Hippocampal formation (tissue), 2 donors: ENCODE measurements at regions not wholly inside any gene's neighbourhood (a gene's known extent, or its start where the extent isn't known, plus 50 kb on each side); places are given as distances from the start of the nearest gene placed in this dataset.
"Not testable (repeated sequence)": the region's sequence is repeated elsewhere in the genome, so short reads cannot be mapped to it uniquely, and the experiment has no call there.

Experiments
- DNase-seq, 2 donors: peaks; one replicate each; lab custom pipeline; 2025; lab: John Stamatoyannopoulos, UW

- no peak for DNase-seq
Measured at GRCh38 chrX:46366381-46367207, 178.6 kb downstream of the ZNF674 start.

GRCh38 chrX:46354481-46354880 is 190.7 kb downstream of the ZNF674 start:
- no peak for DNase-seq

- DNase-seq = no peak
Measured at GRCh38 chrX:46341767-46342322, 203.4 kb downstream of the ZNF674 start.

- DNase-seq = no peak
Measured at GRCh38 chrX:46340696-46341095, 204.5 kb downstream of the ZNF674 start.

- no peak for DNase-seq
Measured at GRCh38 chrX:46333550-46333949, 211.7 kb downstream of the ZNF674 start.

- DNase-seq = no peak
Measured at GRCh38 chrX:46330981-46331380, 214.2 kb downstream of the ZNF674 start.

GRCh38 chrX:46330513-46330912 is 214.7 kb downstream of the ZNF674 start:
- DNase-seq = no peak

- DNase-seq = no peak
Measured at GRCh38 chrX:46328133-46328532, 217.1 kb downstream of the ZNF674 start.

- DNase-seq = no peak
Measured at GRCh38 chrX:46327566-46328115, 217.6 kb downstream of the ZNF674 start.

- no peak for DNase-seq
Measured at GRCh38 chrX:46326161-46326560, 219.1 kb downstream of the ZNF674 start.

GRCh38 chrX:46325312-46325877 is 219.8 kb downstream of the ZNF674 start:
- no peak for DNase-seq

GRCh38 chrX:46324166-46324565 is 221.1 kb downstream of the ZNF674 start:
- DNase-seq = no peak

- DNase-seq = not testable (repeated sequence)
Measured at GRCh38 chrX:46322929-46323328, 222.3 kb downstream of the ZNF674 start.

GRCh38 chrX:46321676-46322075 is 223.5 kb downstream of the ZNF674 start:
- no peak for DNase-seq

GRCh38 chrX:46319750-46320149 is 225.5 kb downstream of the ZNF674 start:
- DNase-seq = no peak

- no peak for DNase-seq
Measured at GRCh38 chrX:46318551-46318950, 226.7 kb downstream of the ZNF674 start.

- DNase-seq = no peak
Measured at GRCh38 chrX:46317163-46317562, 228.1 kb downstream of the ZNF674 start.

- no peak for DNase-seq
Measured at GRCh38 chrX:46311581-46312120, 233.6 kb downstream of the ZNF674 start.

GRCh38 chrX:46310815-46311497 is 234.3 kb downstream of the ZNF674 start:
- no peak for DNase-seq

GRCh38 chrX:46308110-46308509 is 237.1 kb downstream of the ZNF674 start:
- no peak for DNase-seq

GRCh38 chrX:46306103-46306502 is 239.1 kb downstream of the ZNF674 start:
- DNase-seq = no peak

- DNase-seq = no peak
Measured at GRCh38 chrX:46305431-46305830, 239.8 kb downstream of the ZNF674 start.
